Loucy (cell line): ENCODE measurements at regions not wholly inside any gene's neighbourhood (a gene's known extent, or its start where the extent isn't known, plus 50 kb on each side); places are given as distances from the start of the nearest gene placed in this dataset.

ENCODE experiments used
- H2AFZ ChIP-seq: fragments of 200-600 bp; sonication (generic); 2 replicates; pipeline ENCODE4 v1.6.0; 2016; ENCODE audit warnings: antibody characterized with exemption, mild to moderate bottlenecking, low read length, moderate library complexity
- H3F3A ChIP-seq: fragments of 200-600 bp; 2 replicates; pipeline ENCODE4 v1.6.0; 2016; ENCODE audit warnings: antibody characterized with exemption, low read depth, mild to moderate bottlenecking
- H3K27me3 ChIP-seq: fragments of 200-600 bp; sonication (generic); 2 replicates; pipeline ENCODE4 v1.6.1; 2014; ENCODE audit warnings: low read length, mild to moderate bottlenecking; ENCODE audit not compliant: insufficient read depth, poor library complexity, severe bottlenecking
- H3K36me3 ChIP-seq: fragments of 200-600 bp; sonication (generic); 2 replicates; pipeline ENCODE4 v1.6.1; 2016; ENCODE audit warnings: low read length; ENCODE audit not compliant: insufficient read depth
- H3K4me1 ChIP-seq: fragments of 200-600 bp; sonication (generic); 2 replicates; pipeline ENCODE4 v1.5.1; 2014; ENCODE audit warnings: low read length, mild to moderate bottlenecking; ENCODE audit not compliant: insufficient read depth, poor library complexity, severe bottlenecking
- H3K4me2 ChIP-seq: fragments of 200-600 bp; sonication (generic); 2 replicates; pipeline ENCODE4 v1.6.0; 2014; ENCODE audit warnings: antibody characterized with exemption, low read length, low read depth, mild to moderate bottlenecking; ENCODE audit not compliant: poor library complexity, severe bottlenecking
- H3K4me3 ChIP-seq: fragments of 200-600 bp; sonication (generic); 2 replicates; pipeline ENCODE4 v1.5.1; 2014; ENCODE audit warnings: low read length, mild to moderate bottlenecking, mixed read lengths; ENCODE audit not compliant: poor library complexity, severe bottlenecking
- H3K79me2 ChIP-seq: fragments of 200-600 bp; sonication (generic); 2 replicates; pipeline ENCODE4 v1.6.1; 2014; ENCODE audit warnings: low read length; ENCODE audit not compliant: insufficient read depth
- H3K9ac ChIP-seq: fragments of 200-600 bp; sonication (generic); 2 replicates; pipeline ENCODE4 v1.6.0; 2014; ENCODE audit warnings: mild to moderate bottlenecking, low read depth, low read length, moderate library complexity; ENCODE audit not compliant: poor library complexity, severe bottlenecking
- H3K9me2 ChIP-seq: fragments of 200-600 bp; sonication (generic); replicated peaks from 2 replicates; pipeline ENCODE4 v1.6.1; 2016; ENCODE audit warnings: low read depth, low read length, mixed read lengths
- H3K9me3 ChIP-seq: fragments of 200-600 bp; sonication (generic); 2 replicates; pipeline ENCODE4 v1.6.1; 2014; ENCODE audit warnings: mild to moderate bottlenecking, antibody characterized with exemption, low read length, low read depth; ENCODE audit not compliant: insufficient read depth
- H4K20me1 ChIP-seq: fragments of 200-600 bp; sonication (generic); 2 replicates; pipeline ENCODE4 v1.6.0; 2014; ENCODE audit warnings: antibody characterized with exemption, low read length, mild to moderate bottlenecking; ENCODE audit not compliant: insufficient read depth, poor library complexity, severe bottlenecking
- EZH2phosphoT487 ChIP-seq: fragments of 200-600 bp; IDR thresholded peaks from 2 replicates; pipeline ENCODE4 v1.6.1; 2018; ENCODE audit warnings: antibody characterized with exemption, mild to moderate bottlenecking, moderate library complexity, borderline replicate concordance
- TF ChIP-seq, protein P1 (sequence below): fragments of 200-600 bp; sonication (generic); conservative IDR thresholded peaks from 2 replicates; pipeline ENCODE4 v1.5.1; 2014; ENCODE audit warnings: mild to moderate bottlenecking, antibody characterized with exemption, low read length

DNA sequence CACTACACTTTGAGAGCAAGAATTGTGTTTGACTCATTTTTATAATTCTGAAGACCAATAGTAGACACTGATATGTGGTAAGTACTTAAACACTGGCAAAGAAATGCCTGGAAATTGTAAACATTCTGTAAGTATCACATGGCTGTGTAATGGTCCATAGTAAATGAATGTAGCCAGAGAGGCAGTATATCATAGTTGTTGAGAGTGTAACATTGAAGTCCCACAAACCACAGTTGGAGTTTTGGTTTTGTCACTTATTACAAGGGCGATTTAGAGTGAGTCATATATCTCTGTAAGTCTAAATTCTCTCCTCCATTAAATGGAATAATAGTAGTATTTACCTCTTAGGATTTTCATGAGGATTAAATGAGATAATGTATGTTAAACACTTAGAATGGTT is 181.1 kb upstream of the MEF2C start:
- H2AFZ ChIP-seq, result no peak overlapping the region

DNA sequence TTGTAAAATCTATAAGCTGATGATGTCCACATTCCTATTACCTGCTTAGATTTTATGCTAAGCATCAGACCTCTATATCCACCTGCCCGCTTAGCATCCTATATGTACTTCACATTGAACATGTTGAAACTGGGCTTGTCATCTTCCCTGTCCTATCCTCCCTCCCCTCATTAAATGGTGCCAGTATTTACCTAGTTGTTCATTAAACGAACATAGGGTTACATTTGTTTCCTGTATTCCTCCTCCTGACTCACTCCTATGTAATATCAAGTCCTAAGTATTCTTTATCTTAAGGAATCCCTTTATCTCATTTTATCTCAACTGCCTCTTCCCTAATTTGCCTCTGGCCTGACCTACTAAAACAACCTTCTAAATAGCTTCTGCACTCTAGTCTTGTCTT is 177.8 kb upstream of the MEF2C start:
- Histone ChIP-seq H3K79me2 (no peaks in the 10 kb centered on the region), H3K27me3 (no peaks in the 10 kb centered on the region), H3F3A (no peaks in the 10 kb centered on the region), H3K9me2 (no peaks in the 10 kb centered on the region), H4K20me1 (no peaks in the 10 kb centered on the region), H2AFZ (no peak overlapping the region), H3K4me3 (no peak overlapping the region), H3K4me2 (no peak overlapping the region), H3K36me3 (no peaks in the 10 kb centered on the region), H3K9me3 (no peaks in the 10 kb centered on the region), H3K9ac (no peak overlapping the region), H3K4me1 (peaks cover 14% of the 10 kb centered on the region)
- no peak for TF ChIP-seq EZH2phosphoT487
- TF ChIP-seq, protein P1, sequence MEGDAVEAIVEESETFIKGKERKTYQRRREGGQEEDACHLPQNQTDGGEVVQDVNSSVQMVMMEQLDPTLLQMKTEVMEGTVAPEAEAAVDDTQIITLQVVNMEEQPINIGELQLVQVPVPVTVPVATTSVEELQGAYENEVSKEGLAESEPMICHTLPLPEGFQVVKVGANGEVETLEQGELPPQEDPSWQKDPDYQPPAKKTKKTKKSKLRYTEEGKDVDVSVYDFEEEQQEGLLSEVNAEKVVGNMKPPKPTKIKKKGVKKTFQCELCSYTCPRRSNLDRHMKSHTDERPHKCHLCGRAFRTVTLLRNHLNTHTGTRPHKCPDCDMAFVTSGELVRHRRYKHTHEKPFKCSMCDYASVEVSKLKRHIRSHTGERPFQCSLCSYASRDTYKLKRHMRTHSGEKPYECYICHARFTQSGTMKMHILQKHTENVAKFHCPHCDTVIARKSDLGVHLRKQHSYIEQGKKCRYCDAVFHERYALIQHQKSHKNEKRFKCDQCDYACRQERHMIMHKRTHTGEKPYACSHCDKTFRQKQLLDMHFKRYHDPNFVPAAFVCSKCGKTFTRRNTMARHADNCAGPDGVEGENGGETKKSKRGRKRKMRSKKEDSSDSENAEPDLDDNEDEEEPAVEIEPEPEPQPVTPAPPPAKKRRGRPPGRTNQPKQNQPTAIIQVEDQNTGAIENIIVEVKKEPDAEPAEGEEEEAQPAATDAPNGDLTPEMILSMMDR, result no peak

More for the DNA sequence above, 181.1 kb upstream of the MEF2C start:
- Histone ChIP-seq H3K9me3 (no peaks in the 10 kb centered on the region), H3K27me3 (no peaks in the 10 kb centered on the region), H3K79me2 (no peaks in the 10 kb centered on the region), H3K4me3 (no peak overlapping the region), H3K36me3 (no peaks in the 10 kb centered on the region), H3K4me2 (no peak overlapping the region), H3K9me2 (no peaks in the 10 kb centered on the region), H3K4me1 (peaks cover 16% of the 10 kb centered on the region), H3K9ac (no peak overlapping the region), H3F3A (no peaks in the 10 kb centered on the region), H4K20me1 (no peaks in the 10 kb centered on the region)
- TF ChIP-seq EZH2phosphoT487, result no peak
- TF ChIP-seq, protein P1, result no peak

DNA sequence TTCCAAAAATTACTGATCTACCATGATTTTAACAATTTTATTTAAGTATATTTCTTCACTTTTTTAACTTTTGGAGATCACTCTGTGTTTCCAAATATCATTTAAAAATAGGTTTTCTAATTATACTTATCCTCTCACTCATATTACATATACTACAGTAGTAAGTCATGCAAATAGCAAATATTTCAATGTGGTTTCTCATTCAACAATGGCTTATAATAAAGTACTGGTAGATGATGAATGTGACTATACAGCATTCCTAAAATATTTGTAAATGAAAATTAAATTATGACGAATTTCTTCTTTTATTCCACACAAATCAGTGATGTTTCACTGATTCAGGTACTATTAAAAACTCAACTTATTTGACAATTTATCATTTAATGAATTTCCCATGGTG is 176.3 kb upstream of the MEF2C start:
- Histone ChIP-seq H3F3A (no peaks in the 10 kb centered on the region), H3K9ac (no peak overlapping the region)
- TF ChIP-seq, protein P1, result no peak
- no peak for TF ChIP-seq EZH2phosphoT487

More for the DNA sequence above, 176.3 kb upstream of the MEF2C start:
- H4K20me1 ChIP-seq, result no peaks in the 10 kb centered on the region
- no peaks in the 10 kb centered on the region for H3K27me3 ChIP-seq
- no peak overlapping the region for H3K4me2 ChIP-seq
- no peaks in the 10 kb centered on the region for H3K9me2 ChIP-seq
- no peak overlapping the region for H3K4me3 ChIP-seq
- peaks cover 8% of the 10 kb centered on the region for H3K4me1 ChIP-seq
- no peaks in the 10 kb centered on the region for H3K36me3 ChIP-seq
- no peak overlapping the region for H2AFZ ChIP-seq
- no peaks in the 10 kb centered on the region for H3K79me2 ChIP-seq
- no peaks in the 10 kb centered on the region for H3K9me3 ChIP-seq
